B cell (primary cell): ENCODE measurements at regions not wholly inside any gene's neighbourhood (a gene's known extent, or its start where the extent isn't known, plus 50 kb on each side); places are given as distances from the start of the nearest gene placed in this dataset.

Source experiments
- ATAC-seq: fragments of 200-7000 bp; cut with Tn5 transposase; one replicate; pipeline ENCODE4 v1.10.0; 2021; ENCODE audit warnings: low read depth, mild to moderate bottlenecking, moderate number of reproducible peaks, moderate library complexity
- CTCF ChIA-PET: fragments of 350-600 bp; sonication (Branson Sonifier 250); formaldehyde crosslinking; loops from one replicate; lab custom pipeline; 2021; ENCODE audit warnings: antibody characterized with exemption, inconsistent platforms; lab: Charles Lee
- POLR2A ChIA-PET: fragments of 350-600 bp; sonication (Branson Sonifier 250); formaldehyde crosslinking; loops from one replicate; lab custom pipeline; 2021; ENCODE audit warnings: antibody characterized with exemption; lab: Charles Lee
- DNase-seq: peaks from one replicate; pipeline ENCODE4 v3.0.0; 2013
- H2AFZ ChIP-seq: 2 replicates; pipeline ENCODE4 v1.6.1; 2012; ENCODE audit warnings: mild to moderate bottlenecking, low read depth, low read length; ENCODE audit not compliant: insufficient read depth, poor library complexity, severe bottlenecking
- H3K27ac ChIP-seq, 2 donors: 1 replicate in 1 of 2; 2 replicates in 1 of 2; pipeline ENCODE4 v1.5.1; 2012 to 2013; ENCODE audit warnings: low read length in 2 of 2, mild to moderate bottlenecking in 2 of 2, moderate library complexity in 1 of 2
- H3K27me3 ChIP-seq, 4 experiments: fragments of 200-600 bp in 1 of 4; sonication (generic) in 1 of 4; replicated peaks in 1 of 4; 1 replicate in 2 of 4; 2 replicates in 2 of 4; pipeline versions ENCODE4 v1.6.1 to v1.7.0; 2013 to 2016; ENCODE audit warnings: low read length in 3 of 4, mild to moderate bottlenecking in 2 of 4, mixed read lengths in 1 of 4, moderate library complexity in 1 of 4; ENCODE audit not compliant: insufficient read depth in 4 of 4, control insufficient read depth in 3 of 4; ENCODE audit errors: control extremely low read depth in 1 of 4
- H3K36me3 ChIP-seq, 2 experiments: replicated peaks in 1 of 2; 1 replicate in 1 of 2; 2 replicates in 1 of 2; pipeline versions ENCODE4 v1.6.1 to v1.7.1; 2013; ENCODE audit warnings: low read length in 1 of 2; ENCODE audit not compliant: insufficient read depth in 2 of 2, control insufficient read depth in 1 of 2; ENCODE audit errors: control extremely low read depth in 1 of 2, extremely low read depth in 1 of 2
- H3K4me1 ChIP-seq, 2 donors: fragments of 200-600 bp in 1 of 2; sonication (generic) in 1 of 2; 1 replicate in 1 of 2; 2 replicates in 1 of 2; pipeline versions ENCODE4 v1.5.1 to v1.6.1; 2013 to 2017; ENCODE audit warnings: low read length in 2 of 2; ENCODE audit not compliant: control insufficient read depth in 2 of 2, insufficient read depth in 2 of 2
- H3K4me2 ChIP-seq: replicated peaks from 2 replicates; pipeline ENCODE3; 2012; ENCODE audit warnings: mild to moderate bottlenecking, low read depth, low read length; ENCODE audit not compliant: poor library complexity, severe bottlenecking
- H3K4me3 ChIP-seq, 5 experiments: fragments of 200-600 bp in 1 of 5; sonication (generic) in 1 of 5; 1 replicate in 3 of 5; 2 replicates in 2 of 5; pipeline versions ENCODE4 v1.5.1 to v1.7.0; 2011 to 2016; ENCODE audit warnings: low read length in 4 of 5, mild to moderate bottlenecking in 4 of 5, low read depth in 2 of 5, control low read depth in 1 of 5, moderate library complexity in 1 of 5; ENCODE audit not compliant: insufficient read depth in 1 of 5; ENCODE audit errors: control extremely low read depth in 1 of 5, extremely low read depth in 1 of 5
- H3K79me2 ChIP-seq: fragments of 200-600 bp; sonication (generic); one replicate; pipeline ENCODE4 v1.6.0; 2016; ENCODE audit warnings: low read length; ENCODE audit not compliant: control insufficient read depth, insufficient read depth
- H3K9ac ChIP-seq: fragments of 200-600 bp; sonication (generic); 2 replicates; pipeline ENCODE4 v1.6.1; 2017; ENCODE audit warnings: mild to moderate bottlenecking, low read length, moderate library complexity
- H3K9me3 ChIP-seq, 3 donors: one replicate each; pipeline versions ENCODE4 v1.6.1 to v1.7.1; 2013; ENCODE audit warnings: low read length in 2 of 3; ENCODE audit not compliant: control insufficient read depth in 2 of 3, insufficient read depth in 1 of 3; ENCODE audit errors: control extremely low read depth in 1 of 3
- H4K20me1 ChIP-seq: 2 replicates; pipeline ENCODE4 v1.6.0; 2012; ENCODE audit warnings: mild to moderate bottlenecking, low read length; ENCODE audit not compliant: insufficient read depth, control insufficient read depth, poor library complexity, severe bottlenecking
- H3K27ac Mint-ChIP-seq: one replicate; pipeline ENCODE4 v1.8.0; 2021; ENCODE audit warnings: mixed read lengths
- H3K27me3 Mint-ChIP-seq: one replicate; pipeline ENCODE4 v1.8.0; 2021; ENCODE audit warnings: mixed read lengths
- H3K4me1 Mint-ChIP-seq: one replicate; pipeline ENCODE4 v1.8.0; 2021; ENCODE audit warnings: mixed read lengths
- H3K4me3 Mint-ChIP-seq: one replicate; pipeline ENCODE4 v1.8.0; 2021; ENCODE audit warnings: mixed read lengths
- H3K9me3 Mint-ChIP-seq: one replicate; pipeline ENCODE4 v1.8.0; 2022; ENCODE audit warnings: mixed read lengths; ENCODE audit not compliant: insufficient read depth
- CTCF ChIP-seq: fragments of 200-600 bp; IDR thresholded peaks from one replicate; pipeline ENCODE4 v1.8.0; 2022; ENCODE audit warnings: antibody characterized with exemption, mild to moderate bottlenecking
- EZH2 ChIP-seq: IDR thresholded peaks from 2 replicates; pipeline ENCODE4 v1.6.1; 2012; ENCODE audit warnings: borderline replicate concordance, low read depth, mild to moderate bottlenecking, moderate library complexity, low read length; ENCODE audit not compliant: insufficient read depth, poor library complexity, severe bottlenecking
- WGBS: methylation state at CpG from one replicate; pipeline ENCODE4 v1.1.5; 2013; ENCODE audit warnings: missing lambda C conversion rate; ENCODE audit not compliant: insufficient coverage; 5-methylcytosine and 5-hydroxymethylcytosine counted together
- intact Hi-C: fragments of 100-400 bp; cut with micrococcal nuclease; formaldehyde crosslinking; loops from one replicate; pipeline ENCODE4 v1.10.0; 2022

GRCh38 chr4:18751083-18751482 is 729.5 kb upstream of the LCORL start:
- Histone ChIP-seq H3K4me3 (no peak overlapping the region), H2AFZ (no peak overlapping the region), H4K20me1 (no peaks in the 10 kb centered on the region), H3K36me3 (no peaks in the 10 kb centered on the region), H3K27ac (no peak overlapping the region), H3K4me2 (no peak overlapping the region), H3K79me2 (no peaks in the 10 kb centered on the region), H3K9ac (no peak overlapping the region), H3K27me3 (no peaks in the 10 kb centered on the region), H3K9me3 (no peaks in the 10 kb centered on the region), H3K4me1 (no peaks in the 10 kb centered on the region)
- Mint-ChIP-seq H3K4me3 (no peak overlapping the region), H3K27me3 (no peaks in the 10 kb centered on the region), H3K27ac (no peak overlapping the region), H3K9me3 (peaks cover 2% of the 10 kb centered on the region), H3K4me1 (no peaks in the 10 kb centered on the region)
- no CpG with 5 or more reads among the region's 1 CpG for WGBS
- CTCF ChIA-PET, result no interaction called here
- DNase-seq, result no peak
- no peak for ATAC-seq
- intact Hi-C loops, result no loop called here
- TF ChIP-seq EZH2 (no peak), CTCF (no peak)
- POLR2A ChIA-PET, result no interaction called here

GRCh38 chr4:18749391-18749790 is 727.8 kb upstream of the LCORL start:
- H3K27ac Mint-ChIP-seq, result no peak overlapping the region
- Histone ChIP-seq H3K9me3 (no peaks in the 10 kb centered on the region), H3K4me1 (no peaks in the 10 kb centered on the region), H3K4me3 (no peak overlapping the region), H3K36me3 (no peaks in the 10 kb centered on the region), H3K79me2 (no peaks in the 10 kb centered on the region), H3K27ac (no peak overlapping the region), H3K27me3 (no peaks in the 10 kb centered on the region), H4K20me1 (no peaks in the 10 kb centered on the region), H2AFZ (no peak overlapping the region), H3K4me2 (no peak overlapping the region), H3K9ac (no peak overlapping the region)
- intact Hi-C loops, result no loop called here
- H3K9me3 Mint-ChIP-seq, result peaks cover 3% of the 10 kb centered on the region
- ChIA-PET CTCF (no interaction called here), POLR2A (no interaction called here)
- no peak overlapping the region for H3K4me3 Mint-ChIP-seq
- DNase-seq (no peak), ATAC-seq (no peak)
- TF ChIP-seq CTCF (no peak), EZH2 (no peak)
- no peaks in the 10 kb centered on the region for H3K4me1 Mint-ChIP-seq
- WGBS, result 100% methylated on average over 1 of the region's 2 CpGs
- no peaks in the 10 kb centered on the region for H3K27me3 Mint-ChIP-seq
